Ovary (tissue), 7 donors: ENCODE measurements at regions not wholly inside any gene's neighbourhood (a gene's known extent, or its start where the extent isn't known, plus 50 kb on each side); places are given as distances from the start of the nearest gene placed in this dataset.

Experiments used
- DNase-seq, 5 donors: peaks; one replicate each; pipeline ENCODE4 v3.0.0-alpha.2; 2019 to 2020
- H3K27ac ChIP-seq, 2 donors: fragments of 200-600 bp; one replicate each; pipeline versions ENCODE4 v1.5.1 to v1.8.0; 2019 to 2022
- H3K27me3 ChIP-seq: fragments of 200-600 bp; one replicate; pipeline ENCODE4 v1.8.0; 2022
- H3K36me3 ChIP-seq: fragments of 200-600 bp; sonication (generic); one replicate; pipeline ENCODE4 v1.5.1; 2019
- H3K4me1 ChIP-seq: one replicate; pipeline ENCODE4 v1.8.1; 2013; ENCODE audit warnings: mild to moderate bottlenecking, moderate library complexity; ENCODE audit not compliant: insufficient read depth
- H3K4me3 ChIP-seq: fragments of 200-600 bp; sonication (generic); one replicate; pipeline ENCODE4 v1.5.1; 2017
- H3K9me3 ChIP-seq, 2 donors: fragments of 200-600 bp in 1 of 2; sonication (generic) in 1 of 2; one replicate each; pipeline versions ENCODE4 v1.5.1 to v1.8.1; 2013 to 2019; ENCODE audit warnings: mild to moderate bottlenecking in 1 of 2, moderate library complexity in 1 of 2
- EP300 ChIP-seq: sonication (generic); formaldehyde crosslinking; IDR thresholded peaks from one replicate; pipeline ENCODE4 v1.6.1; 2017; ENCODE audit warnings: antibody characterized with exemption
- POLR2A ChIP-seq: fragments of 450-650 bp; IDR thresholded peaks from one replicate; pipeline ENCODE4 v1.6.1; 2017; ENCODE audit warnings: antibody characterized with exemption, mild to moderate bottlenecking, moderate library complexity
- WGBS, 3 donors: extraction: QIAGEN DNeasy Blood & Tissue Kit in 1 of 3; methylation state at CpG; one replicate each; pipeline versions ENCODE4 v1.1.5 to v1.1.7; 2013 to 2017; 5-methylcytosine and 5-hydroxymethylcytosine counted together
- intact Hi-C, 4 donors: fragments of 100-400 bp; cut with DNase I; formaldehyde crosslinking; loops; one replicate each; pipeline versions ENCODE4 v1.11.0 to v1.15.1; 2022 to 2023
- TF ChIP-seq, protein P1 (sequence below), 3 donors: fragments of 450-650 bp in 2 of 3; fragments of 200-600 bp in 1 of 3; IDR thresholded peaks; one replicate each; pipeline versions ENCODE4 v1.5.1 to v1.8.0; 2016 to 2022; ENCODE audit warnings: antibody characterized with exemption in 3 of 3, mild to moderate bottlenecking in 1 of 3
- donor health status: DM: no; HTN: no; CAD: no; lungs with moderate emphysema.
- donor health status: DM: no; HTN: no; CAD: no.
- donor health status: Bipolar disorder and iron deficiency.
- donor health status: DM: no; HTN: no; CAD: no.
- donor health status: DM: yes; HTN: yes; CAD: no.

DNA sequence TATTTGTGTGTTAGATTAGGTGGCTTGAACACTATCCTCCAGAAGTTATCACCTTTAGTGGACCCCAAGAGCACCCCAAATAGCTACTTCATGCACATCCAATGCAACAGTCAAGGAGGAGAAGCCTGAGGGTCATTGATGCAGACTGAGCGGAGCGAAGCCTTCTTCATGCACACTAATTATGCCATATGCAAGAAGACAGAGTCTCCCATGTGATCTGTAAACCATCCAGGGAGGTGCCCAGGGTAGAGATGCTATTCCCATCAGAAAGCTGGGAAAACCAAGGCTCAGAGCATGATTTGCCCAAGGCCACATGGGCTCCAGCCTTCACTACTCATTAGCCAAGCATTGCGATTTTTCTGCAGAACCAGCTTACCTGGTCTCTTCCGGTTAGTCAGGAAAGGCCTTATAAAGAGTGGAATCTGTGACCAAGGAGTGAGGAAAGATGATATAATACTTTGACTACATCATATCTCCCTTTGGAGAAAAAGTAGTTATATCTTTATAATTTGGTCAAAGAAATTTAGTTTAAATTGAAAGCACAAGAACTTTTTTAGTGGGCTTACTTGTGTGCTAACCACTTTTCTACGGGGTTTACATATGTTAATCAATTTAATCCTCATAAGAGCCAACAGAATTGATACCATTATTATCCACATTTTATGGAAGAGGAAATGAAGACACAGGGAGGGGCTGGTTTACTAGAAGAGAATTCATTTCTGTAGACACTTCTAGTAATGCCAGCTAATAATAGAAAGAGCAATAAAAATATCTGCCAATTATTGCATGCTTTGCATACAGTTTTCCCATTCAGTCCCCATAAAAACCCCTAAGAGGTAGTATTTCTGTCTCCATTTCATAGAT lies 220.0 kb downstream of the ESM1 start:
- H3K4me3 ChIP-seq, result no peak overlapping the region
- TF ChIP-seq, protein P1, sequence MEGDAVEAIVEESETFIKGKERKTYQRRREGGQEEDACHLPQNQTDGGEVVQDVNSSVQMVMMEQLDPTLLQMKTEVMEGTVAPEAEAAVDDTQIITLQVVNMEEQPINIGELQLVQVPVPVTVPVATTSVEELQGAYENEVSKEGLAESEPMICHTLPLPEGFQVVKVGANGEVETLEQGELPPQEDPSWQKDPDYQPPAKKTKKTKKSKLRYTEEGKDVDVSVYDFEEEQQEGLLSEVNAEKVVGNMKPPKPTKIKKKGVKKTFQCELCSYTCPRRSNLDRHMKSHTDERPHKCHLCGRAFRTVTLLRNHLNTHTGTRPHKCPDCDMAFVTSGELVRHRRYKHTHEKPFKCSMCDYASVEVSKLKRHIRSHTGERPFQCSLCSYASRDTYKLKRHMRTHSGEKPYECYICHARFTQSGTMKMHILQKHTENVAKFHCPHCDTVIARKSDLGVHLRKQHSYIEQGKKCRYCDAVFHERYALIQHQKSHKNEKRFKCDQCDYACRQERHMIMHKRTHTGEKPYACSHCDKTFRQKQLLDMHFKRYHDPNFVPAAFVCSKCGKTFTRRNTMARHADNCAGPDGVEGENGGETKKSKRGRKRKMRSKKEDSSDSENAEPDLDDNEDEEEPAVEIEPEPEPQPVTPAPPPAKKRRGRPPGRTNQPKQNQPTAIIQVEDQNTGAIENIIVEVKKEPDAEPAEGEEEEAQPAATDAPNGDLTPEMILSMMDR (IDR thresholded peaks at IDR 0.05), result no peak
- TF ChIP-seq POLR2A (no peak), EP300 (no peak)
- no peaks in the 10 kb centered on the region for H3K9me3 ChIP-seq
- H3K27ac ChIP-seq, result no peak overlapping the region
- no peaks in the 10 kb centered on the region for H3K36me3 ChIP-seq
- 96 to 98% (median 97%) methylated on average over 5 of the region's 5 CpGs for WGBS, 3 donors
- no peaks in the 10 kb centered on the region for H3K27me3 ChIP-seq
- peaks cover 3% of the 10 kb centered on the region for H3K4me1 ChIP-seq
- intact Hi-C loops, result no loop called here
- DNase-seq, result no peak

DNA sequence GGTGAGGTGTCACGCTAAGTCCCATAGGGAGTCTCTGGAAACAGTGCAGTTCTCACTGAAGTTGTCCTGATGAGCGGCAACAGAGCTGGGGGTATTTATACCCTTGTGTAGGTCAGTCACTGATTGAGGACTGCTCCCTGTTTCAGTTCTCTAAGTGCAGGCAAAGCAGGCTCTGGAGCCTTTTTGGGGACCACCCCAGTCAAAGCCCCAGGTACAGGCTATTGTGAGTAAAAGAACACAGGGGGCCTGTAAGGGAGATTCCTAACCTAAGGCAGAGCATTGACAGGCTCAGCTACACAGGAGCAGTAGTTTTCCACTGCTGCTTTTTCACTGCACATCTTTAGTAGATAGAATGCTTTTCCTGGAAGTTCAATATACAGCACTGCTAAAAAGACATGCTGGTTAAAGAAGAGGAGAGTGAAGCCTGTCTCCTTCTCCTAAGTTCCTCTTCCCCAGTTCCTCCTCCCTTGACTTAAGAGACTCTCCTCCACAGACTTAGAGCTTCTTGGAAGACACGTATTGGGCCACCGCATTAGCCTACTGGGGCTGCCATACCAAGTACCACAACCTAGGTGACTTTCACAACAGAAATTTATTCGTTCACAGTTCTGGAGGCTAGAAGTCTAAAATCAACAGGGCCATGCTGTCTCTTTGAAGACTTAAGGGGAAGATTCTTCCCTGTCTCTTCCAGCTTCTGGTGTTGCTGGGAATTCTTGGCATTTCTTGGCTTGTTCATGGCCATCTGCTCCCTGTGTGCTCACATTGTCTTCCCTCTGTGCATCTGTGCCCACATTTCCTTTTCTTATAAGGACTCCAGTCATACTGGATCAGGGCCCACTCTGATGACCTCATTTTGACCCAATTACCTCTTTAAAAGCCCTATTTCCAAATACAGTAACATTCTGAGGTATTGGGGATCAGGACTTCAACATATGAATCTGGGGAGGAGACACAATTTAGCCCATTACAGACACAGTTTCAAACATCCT lies 221.0 kb downstream of the ESM1 start:
- no peaks in the 10 kb centered on the region for H3K27me3 ChIP-seq
- intact Hi-C loops, result no loop called here
- no peak for DNase-seq
- no peaks in the 10 kb centered on the region for H3K9me3 ChIP-seq
- 76 to 95% (median 94%) methylated on average over 5 of the region's 5 CpGs for WGBS, 3 donors
- H3K27ac ChIP-seq, result no peak overlapping the region
- H3K4me1 ChIP-seq, result peaks cover 3% of the 10 kb centered on the region
- TF ChIP-seq EP300, result no peak
- TF ChIP-seq POLR2A, result no peak
- TF ChIP-seq, protein P1 (IDR thresholded peaks at IDR 0.05), result no peak
- no peaks in the 10 kb centered on the region for H3K36me3 ChIP-seq
- no peak overlapping the region for H3K4me3 ChIP-seq

DNA sequence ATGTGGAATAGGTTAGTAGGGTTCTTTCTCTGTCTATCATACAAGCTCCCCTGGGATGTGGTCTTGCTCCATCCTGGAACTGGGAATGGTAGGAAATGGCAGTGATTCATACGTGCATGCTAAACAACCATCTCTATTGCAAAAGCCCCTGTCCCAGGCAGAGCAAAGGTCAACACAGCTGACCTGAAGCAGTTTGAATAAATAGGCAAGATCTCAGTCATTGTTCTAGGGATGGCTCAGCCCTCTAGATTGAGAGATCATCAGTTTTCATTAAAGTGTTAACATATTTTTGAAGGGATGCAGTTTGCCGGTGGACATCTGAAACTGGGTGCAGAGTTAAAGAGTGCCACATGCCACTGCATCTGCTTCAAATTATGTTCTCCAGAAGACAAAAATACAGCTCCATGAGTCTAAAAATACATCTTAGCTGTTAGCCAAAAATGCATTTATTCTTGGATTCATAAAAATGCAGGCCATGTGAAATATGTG lies 224.1 kb downstream of the ESM1 start:
- Histone ChIP-seq H3K27ac (no peak overlapping the region), H3K36me3 (no peaks in the 10 kb centered on the region), H3K4me1 (peaks cover 3% of the 10 kb centered on the region), H3K27me3 (no peaks in the 10 kb centered on the region), H3K4me3 (no peak overlapping the region), H3K9me3 (no peaks in the 10 kb centered on the region)
- intact Hi-C loops, result no loop called here
- TF ChIP-seq POLR2A, result no peak
- TF ChIP-seq EP300, result peak; percentile 41
- TF ChIP-seq, protein P1 (IDR thresholded peaks at IDR 0.05), result no peak
- 37 to 55% (median 41%) methylated on average over 2 of the region's 2 CpGs for WGBS, 3 donors
- peak in 1 of 5 donors; percentile 70 for DNase-seq

DNA sequence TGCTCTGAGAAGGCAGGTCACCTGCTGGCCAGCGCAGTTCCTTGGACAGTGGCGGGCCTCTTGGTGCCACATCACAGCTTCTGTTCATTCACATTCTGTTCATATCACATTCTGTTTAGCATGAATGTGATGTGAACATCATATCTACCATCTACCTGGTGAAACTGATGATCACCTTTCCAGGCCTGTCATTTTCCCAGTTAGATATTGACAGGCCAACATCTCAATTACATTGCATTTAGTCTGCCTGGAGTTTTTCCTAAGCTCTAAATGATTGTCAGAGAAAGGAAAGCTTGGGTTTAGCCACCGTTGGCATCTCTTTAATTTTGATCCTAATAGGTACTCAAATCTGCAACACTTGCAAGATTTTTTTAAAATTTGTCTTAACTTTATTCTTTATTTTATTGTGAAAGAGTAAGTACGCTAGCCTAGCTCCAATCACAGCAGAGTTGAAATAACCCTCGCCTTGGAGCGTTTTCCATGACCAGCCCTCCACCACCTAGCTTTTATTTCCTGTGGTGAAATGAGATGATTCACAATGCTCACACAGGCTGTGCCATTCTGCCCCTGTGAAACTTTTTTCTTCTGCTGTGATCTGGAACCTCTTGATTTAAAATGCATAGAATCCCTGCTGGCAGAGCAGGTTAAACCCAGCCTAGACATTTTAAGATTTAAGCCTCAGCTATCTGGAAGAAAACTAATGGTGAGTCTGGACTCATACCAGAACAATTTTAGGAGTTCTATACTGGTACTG lies 225.0 kb downstream of the ESM1 start:
- Histone ChIP-seq H3K27me3 (no peaks in the 10 kb centered on the region), H3K4me3 (no peak overlapping the region), H3K27ac (no peak overlapping the region), H3K36me3 (no peaks in the 10 kb centered on the region), H3K9me3 (no peaks in the 10 kb centered on the region), H3K4me1 (peaks cover 3% of the 10 kb centered on the region)
- no peak for DNase-seq
- TF ChIP-seq, protein P1 (IDR thresholded peaks at IDR 0.05), result no peak
- no peak for TF ChIP-seq POLR2A
- no peak for TF ChIP-seq EP300
- intact Hi-C loops, result no loop called here
- WGBS, 3 donors, result 92 to 94% (median 93%) methylated on average over 6 of the region's 6 CpGs
